ENCODE measurements at regions not wholly inside any gene's neighbourhood (a gene's known extent, or its start where the extent isn't known, plus 50 kb on each side); places are given as distances from the start of the nearest gene placed in this dataset.
"Not testable (repeated sequence)": the region's sequence is repeated elsewhere in the genome, so short reads cannot be mapped to it uniquely, and the experiment has no call there.

GRCh38 chr9:89943309-89943708, 338.5 kb downstream of the GADD45G start:
- H3K4me1 ChIP-seq (ENCODE audit: control insufficient read depth, insufficient read depth, low read length), result no peaks in the 10 kb centered on the region
- H3K9ac ChIP-seq (ENCODE audit: low read length), result no peak overlapping the region
- H3K27me3 ChIP-seq (ENCODE audit: control insufficient read depth, insufficient read depth, low read length), result peaks cover 5% of the 10 kb centered on the region
- no peaks in the 10 kb centered on the region for H3K36me3 ChIP-seq (ENCODE audit: control insufficient read depth, insufficient read depth, low read length)
- no peaks in the 10 kb centered on the region for H3K9me3 ChIP-seq (ENCODE audit: control insufficient read depth, low read length)
- H3K4me3 ChIP-seq (ENCODE audit: low read length), result no peak overlapping the region

DNA sequence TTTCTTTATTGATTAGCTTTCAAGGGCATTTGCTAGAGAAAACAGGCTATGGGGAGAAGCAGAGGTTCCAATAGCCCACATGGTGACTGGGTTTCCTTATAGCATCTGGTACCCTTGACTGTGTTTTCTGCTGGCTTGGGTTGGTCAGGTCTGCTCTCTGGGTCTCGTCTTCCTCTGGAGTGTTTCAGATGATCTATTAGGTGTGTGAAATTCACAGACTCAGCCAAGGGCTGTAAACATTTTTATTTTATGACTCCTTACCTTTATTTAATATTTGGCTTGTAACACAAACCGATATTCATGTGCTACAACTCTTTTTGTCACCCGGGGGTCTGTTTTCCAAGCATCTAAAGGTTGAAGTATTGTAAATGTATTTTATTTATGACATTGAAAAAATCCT, 338.9 kb downstream of the GADD45G start:
- no peaks in the 10 kb centered on the region for H3K4me1 ChIP-seq (ENCODE audit: control insufficient read depth, insufficient read depth, low read length)
- no peak overlapping the region for H3K4me3 ChIP-seq (ENCODE audit: low read length)
- H3K9ac ChIP-seq (ENCODE audit: low read length), result no peak overlapping the region
- peaks cover 5% of the 10 kb centered on the region for H3K27me3 ChIP-seq (ENCODE audit: control insufficient read depth, insufficient read depth, low read length)
- H3K36me3 ChIP-seq (ENCODE audit: control insufficient read depth, insufficient read depth, low read length), result no peaks in the 10 kb centered on the region
- no peaks in the 10 kb centered on the region for H3K9me3 ChIP-seq (ENCODE audit: control insufficient read depth, low read length)

GRCh38 chr9:89945133-89945532, 340.3 kb downstream of the GADD45G start:
- Histone ChIP-seq H3K9me3 (ENCODE audit: control insufficient read depth, low read length) (no peaks in the 10 kb centered on the region), H3K4me1 (ENCODE audit: control insufficient read depth, insufficient read depth, low read length) (no peaks in the 10 kb centered on the region), H3K27me3 (ENCODE audit: control insufficient read depth, insufficient read depth, low read length) (peaks cover 5% of the 10 kb centered on the region), H3K4me3 (ENCODE audit: low read length) (no peak overlapping the region), H3K9ac (ENCODE audit: low read length) (no peak overlapping the region), H3K36me3 (ENCODE audit: control insufficient read depth, insufficient read depth, low read length) (no peaks in the 10 kb centered on the region)

GRCh38 chr9:89946741-89947140, 341.9 kb downstream of the GADD45G start:
- H3K36me3 ChIP-seq (ENCODE audit: control insufficient read depth, insufficient read depth, low read length), result no peaks in the 10 kb centered on the region
- H3K4me3 ChIP-seq (ENCODE audit: low read length), result no peak overlapping the region
- H3K4me1 ChIP-seq (ENCODE audit: control insufficient read depth, insufficient read depth, low read length), result no peaks in the 10 kb centered on the region
- H3K9me3 ChIP-seq (ENCODE audit: control insufficient read depth, low read length), result no peaks in the 10 kb centered on the region
- H3K9ac ChIP-seq (ENCODE audit: low read length), result no peak overlapping the region
- H3K27me3 ChIP-seq (ENCODE audit: control insufficient read depth, insufficient read depth, low read length), result peaks cover 5% of the 10 kb centered on the region

DNA sequence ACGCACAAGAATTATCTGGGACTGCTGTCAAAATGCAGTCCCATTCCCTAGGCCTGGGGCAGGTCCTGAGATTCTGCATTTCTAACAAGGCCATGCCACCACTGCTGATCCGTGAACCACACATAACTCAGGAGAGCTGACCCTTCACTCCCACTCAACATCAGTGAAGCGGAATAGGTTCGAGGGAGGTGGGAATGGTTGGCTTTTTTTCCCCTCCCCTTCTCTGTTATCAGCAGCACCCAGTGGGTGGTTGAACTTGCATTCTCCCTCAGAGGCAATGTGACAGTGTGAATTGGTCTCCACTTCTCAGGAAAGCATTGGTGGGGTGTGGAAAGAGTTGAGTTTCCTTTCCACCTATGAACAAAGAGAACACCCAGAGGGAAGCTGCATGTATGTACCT, 344.3 kb downstream of the GADD45G start:
- H3K4me3 ChIP-seq (ENCODE audit: low read length), result no peak overlapping the region
- H3K9ac ChIP-seq (ENCODE audit: low read length), result no peak overlapping the region
- H3K27me3 ChIP-seq (ENCODE audit: control insufficient read depth, insufficient read depth, low read length), result no peaks in the 10 kb centered on the region
- no peaks in the 10 kb centered on the region for H3K9me3 ChIP-seq (ENCODE audit: control insufficient read depth, low read length)
- no peaks in the 10 kb centered on the region for H3K36me3 ChIP-seq (ENCODE audit: control insufficient read depth, insufficient read depth, low read length)
- peaks cover 3% of the 10 kb centered on the region for H3K4me1 ChIP-seq (ENCODE audit: control insufficient read depth, insufficient read depth, low read length)

- no peak overlapping the region for H3K9ac ChIP-seq (ENCODE audit: low read length)
- no peaks in the 10 kb centered on the region for H3K9me3 ChIP-seq (ENCODE audit: control insufficient read depth, low read length)
- no peaks in the 10 kb centered on the region for H3K36me3 ChIP-seq (ENCODE audit: control insufficient read depth, insufficient read depth, low read length)
- no peak overlapping the region for H3K4me3 ChIP-seq (ENCODE audit: low read length)
- no peaks in the 10 kb centered on the region for H3K27me3 ChIP-seq (ENCODE audit: control insufficient read depth, insufficient read depth, low read length)
- H3K4me1 ChIP-seq (ENCODE audit: control insufficient read depth, insufficient read depth, low read length), result peaks cover 3% of the 10 kb centered on the region
These were observed 346.9 kb downstream of the GADD45G start for GRCh38 chr9:89951675-89952074.

DNA sequence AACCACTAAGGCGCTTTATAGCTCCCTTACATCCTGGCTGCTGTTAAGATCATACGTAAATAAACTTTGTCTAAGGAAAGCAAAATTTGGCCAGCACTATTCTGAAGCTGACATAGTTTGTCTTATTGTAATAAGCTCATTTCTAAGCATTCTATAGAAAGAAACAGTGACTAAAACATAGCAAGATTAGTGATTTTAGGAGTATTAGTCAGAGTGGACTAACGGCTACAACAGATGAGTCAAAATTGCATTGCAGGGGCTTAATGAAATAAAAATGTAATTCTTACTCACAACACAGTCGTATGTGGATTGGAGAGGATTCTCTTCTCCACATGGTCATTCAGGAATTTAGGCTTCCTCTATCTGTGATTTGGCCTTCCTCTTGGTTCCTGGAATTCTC, 347.6 kb downstream of the GADD45G start:
- H3K4me3 ChIP-seq (ENCODE audit: low read length), result no peak overlapping the region
- no peak overlapping the region for H3K9ac ChIP-seq (ENCODE audit: low read length)
- H3K9me3 ChIP-seq (ENCODE audit: control insufficient read depth, low read length), result no peaks in the 10 kb centered on the region
- H3K27me3 ChIP-seq (ENCODE audit: control insufficient read depth, insufficient read depth, low read length), result no peaks in the 10 kb centered on the region
- H3K36me3 ChIP-seq (ENCODE audit: control insufficient read depth, insufficient read depth, low read length), result no peaks in the 10 kb centered on the region
- H3K4me1 ChIP-seq (ENCODE audit: control insufficient read depth, insufficient read depth, low read length), result peaks cover 3% of the 10 kb centered on the region

DNA sequence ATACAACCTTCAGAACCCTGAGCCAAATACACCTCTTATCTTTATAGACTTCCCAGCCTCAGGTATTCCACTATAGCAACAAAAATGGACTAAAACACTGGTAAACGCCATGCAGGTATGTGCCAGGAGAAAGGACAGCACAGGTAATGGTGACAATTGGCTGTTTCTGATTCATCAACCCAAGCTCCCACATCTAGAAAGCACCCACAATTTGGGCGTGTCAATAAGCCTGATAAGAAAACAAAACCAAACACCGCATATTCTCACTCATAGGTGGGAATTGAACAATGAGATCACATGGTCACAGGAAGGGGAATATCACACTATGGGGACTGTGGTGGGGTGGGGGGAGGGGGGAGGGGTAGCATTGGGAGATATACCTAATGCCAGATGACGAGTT, 348.5 kb downstream of the GADD45G start:
- H3K4me3 ChIP-seq (ENCODE audit: low read length); H3K4me1 ChIP-seq (ENCODE audit: control insufficient read depth, insufficient read depth, low read length); H3K9ac ChIP-seq (ENCODE audit: low read length); H3K36me3 ChIP-seq (ENCODE audit: control insufficient read depth, insufficient read depth, low read length); H3K9me3 ChIP-seq (ENCODE audit: control insufficient read depth, low read length); H3K27me3 ChIP-seq (ENCODE audit: control insufficient read depth, insufficient read depth, low read length): not testable (repeated sequence)

- Histone ChIP-seq H3K4me3 (ENCODE audit: low read length) (no peak overlapping the region), H3K27me3 (ENCODE audit: control insufficient read depth, insufficient read depth, low read length) (no peaks in the 10 kb centered on the region), H3K4me1 (ENCODE audit: control insufficient read depth, insufficient read depth, low read length) (peaks cover 3% of the 10 kb centered on the region), H3K9ac (ENCODE audit: low read length) (no peak overlapping the region), H3K9me3 (ENCODE audit: control insufficient read depth, low read length) (no peaks in the 10 kb centered on the region), H3K36me3 (ENCODE audit: control insufficient read depth, insufficient read depth, low read length) (no peaks in the 10 kb centered on the region)
These were observed 349.2 kb downstream of the GADD45G start for GRCh38 chr9:89953824-89954615.

DNA sequence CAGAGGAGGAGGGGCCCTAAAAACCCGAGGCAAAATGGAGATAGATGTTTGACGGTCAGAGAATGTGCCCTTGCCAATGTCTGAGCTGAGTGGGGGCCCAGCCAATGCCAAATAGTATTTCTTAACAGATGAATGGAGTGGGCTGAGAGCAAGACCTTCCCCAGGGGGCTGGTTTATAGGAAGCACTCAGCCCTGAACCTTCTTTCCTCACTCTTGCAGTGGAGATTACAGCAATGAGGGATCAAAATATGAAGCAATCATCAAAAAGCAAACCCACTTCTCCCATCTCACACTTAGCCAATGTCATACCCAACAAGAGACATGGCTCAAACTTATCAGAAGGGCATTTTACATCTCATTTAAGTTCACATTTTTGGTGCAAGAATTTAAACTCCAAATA, 350.3 kb downstream of the GADD45G start:
- H3K4me3 ChIP-seq (ENCODE audit: low read length), result no peak overlapping the region
- H3K36me3 ChIP-seq (ENCODE audit: control insufficient read depth, insufficient read depth, low read length), result no peaks in the 10 kb centered on the region
- peaks cover 3% of the 10 kb centered on the region for H3K4me1 ChIP-seq (ENCODE audit: control insufficient read depth, insufficient read depth, low read length)
- H3K27me3 ChIP-seq (ENCODE audit: control insufficient read depth, insufficient read depth, low read length), result no peaks in the 10 kb centered on the region
- no peaks in the 10 kb centered on the region for H3K9me3 ChIP-seq (ENCODE audit: control insufficient read depth, low read length)
- H3K9ac ChIP-seq (ENCODE audit: low read length), result no peak overlapping the region

GRCh38 chr9:89955626-89956025, 350.8 kb downstream of the GADD45G start:
- Histone ChIP-seq H3K36me3 (ENCODE audit: control insufficient read depth, insufficient read depth, low read length) (no peaks in the 10 kb centered on the region), H3K27me3 (ENCODE audit: control insufficient read depth, insufficient read depth, low read length) (no peaks in the 10 kb centered on the region), H3K4me1 (ENCODE audit: control insufficient read depth, insufficient read depth, low read length) (peaks cover 3% of the 10 kb centered on the region), H3K9ac (ENCODE audit: low read length) (no peak overlapping the region), H3K4me3 (ENCODE audit: low read length) (no peak overlapping the region), H3K9me3 (ENCODE audit: control insufficient read depth, low read length) (no peaks in the 10 kb centered on the region)

DNA sequence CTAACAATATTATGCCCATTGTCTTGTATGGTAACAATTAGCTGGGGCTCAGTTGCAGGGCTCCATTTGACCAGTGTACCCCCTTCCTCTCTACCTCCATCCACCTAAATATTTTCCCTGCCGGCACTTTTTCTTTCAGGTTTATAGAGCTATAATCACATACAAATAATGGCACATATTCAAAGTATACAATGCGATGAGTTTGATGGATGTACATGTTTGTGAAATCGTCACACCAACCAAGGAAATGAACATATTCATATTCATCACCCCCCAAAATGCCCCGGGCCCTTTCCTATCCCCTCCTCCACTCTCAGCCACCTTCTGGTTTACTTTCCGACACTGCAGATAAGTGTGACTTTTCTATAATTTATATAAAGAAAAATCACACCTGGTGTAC, 351.5 kb downstream of the GADD45G start:
- Histone ChIP-seq H3K36me3 (ENCODE audit: control insufficient read depth, insufficient read depth, low read length) (no peaks in the 10 kb centered on the region), H3K9ac (ENCODE audit: low read length) (no peak overlapping the region), H3K27me3 (ENCODE audit: control insufficient read depth, insufficient read depth, low read length) (no peaks in the 10 kb centered on the region), H3K4me1 (ENCODE audit: control insufficient read depth, insufficient read depth, low read length) (peaks cover 3% of the 10 kb centered on the region), H3K4me3 (ENCODE audit: low read length) (no peak overlapping the region), H3K9me3 (ENCODE audit: control insufficient read depth, low read length) (no peaks in the 10 kb centered on the region)

- Histone ChIP-seq H3K4me1 (ENCODE audit: control insufficient read depth, insufficient read depth, low read length) (peaks cover 8% of the 10 kb centered on the region), H3K9me3 (ENCODE audit: control insufficient read depth, low read length) (no peaks in the 10 kb centered on the region), H3K4me3 (ENCODE audit: low read length) (no peak overlapping the region), H3K27me3 (ENCODE audit: control insufficient read depth, insufficient read depth, low read length) (no peaks in the 10 kb centered on the region), H3K9ac (ENCODE audit: low read length) (no peak overlapping the region), H3K36me3 (ENCODE audit: control insufficient read depth, insufficient read depth, low read length) (no peaks in the 10 kb centered on the region)
These were observed 352.1 kb downstream of the GADD45G start for GRCh38 chr9:89956907-89957306.
